HG03378 (cell line): ENCODE measurements at regions not wholly inside any gene's neighbourhood (a gene's known extent, or its start where the extent isn't known, plus 50 kb on each side); places are given as distances from the start of the nearest gene placed in this dataset.
"Not testable (repeated sequence)": the region's sequence is repeated elsewhere in the genome, so short reads cannot be mapped to it uniquely, and the experiment has no call there.

Experiments used
- ATAC-seq: cut with Tn5 transposase; IDR thresholded peaks from one replicate; pipeline ENCODE4 v1.9.1; 2021; ENCODE audit warnings: mild to moderate bottlenecking, moderate library complexity; ENCODE audit not compliant: unreplicated experiment

- ATAC-seq, result no peak
Observed at GRCh38 chr10:63773962-63774361, 252.8 kb downstream of the REEP3 start.

- no peak for ATAC-seq
Observed at GRCh38 chr10:63780101-63780500, 258.9 kb downstream of the REEP3 start.

GRCh38 chr10:63781226-63781625 is 260.0 kb downstream of the REEP3 start:
- no peak for ATAC-seq

GRCh38 chr10:63783882-63784281 is 262.7 kb downstream of the REEP3 start:
- no peak for ATAC-seq

DNA sequence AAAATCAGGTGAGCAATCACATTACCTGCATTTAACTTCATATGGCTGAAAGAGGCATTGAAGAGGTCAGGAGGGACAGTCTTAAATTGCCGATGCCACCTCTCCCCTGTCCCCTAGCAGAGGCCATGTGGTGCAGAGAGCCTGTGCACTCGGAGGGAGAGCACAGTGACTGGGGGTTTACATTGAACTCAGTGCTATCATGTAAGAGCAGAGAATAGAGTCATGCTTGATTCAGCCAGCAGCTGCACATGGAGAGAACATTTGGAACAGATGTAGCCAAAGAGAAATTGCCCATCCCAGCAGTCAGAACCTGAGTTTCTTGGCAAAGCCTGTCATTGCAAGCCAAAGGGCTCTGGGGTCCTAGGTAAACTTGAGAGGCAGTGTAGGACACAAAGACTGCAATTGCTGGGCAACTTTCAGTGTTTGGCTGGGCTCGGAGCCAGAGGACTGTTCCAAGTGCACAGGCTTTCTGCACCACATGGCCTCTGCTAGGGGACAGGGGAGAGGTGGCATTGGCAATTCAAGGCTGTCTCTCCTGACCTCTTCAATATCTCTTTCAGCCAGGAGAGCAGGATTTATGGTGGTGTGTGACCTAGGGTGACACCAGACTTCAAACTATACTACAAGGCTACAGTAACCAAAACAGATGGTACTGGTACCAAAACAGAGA is 267.1 kb downstream of the REEP3 start:
- ATAC-seq, result no peak

DNA sequence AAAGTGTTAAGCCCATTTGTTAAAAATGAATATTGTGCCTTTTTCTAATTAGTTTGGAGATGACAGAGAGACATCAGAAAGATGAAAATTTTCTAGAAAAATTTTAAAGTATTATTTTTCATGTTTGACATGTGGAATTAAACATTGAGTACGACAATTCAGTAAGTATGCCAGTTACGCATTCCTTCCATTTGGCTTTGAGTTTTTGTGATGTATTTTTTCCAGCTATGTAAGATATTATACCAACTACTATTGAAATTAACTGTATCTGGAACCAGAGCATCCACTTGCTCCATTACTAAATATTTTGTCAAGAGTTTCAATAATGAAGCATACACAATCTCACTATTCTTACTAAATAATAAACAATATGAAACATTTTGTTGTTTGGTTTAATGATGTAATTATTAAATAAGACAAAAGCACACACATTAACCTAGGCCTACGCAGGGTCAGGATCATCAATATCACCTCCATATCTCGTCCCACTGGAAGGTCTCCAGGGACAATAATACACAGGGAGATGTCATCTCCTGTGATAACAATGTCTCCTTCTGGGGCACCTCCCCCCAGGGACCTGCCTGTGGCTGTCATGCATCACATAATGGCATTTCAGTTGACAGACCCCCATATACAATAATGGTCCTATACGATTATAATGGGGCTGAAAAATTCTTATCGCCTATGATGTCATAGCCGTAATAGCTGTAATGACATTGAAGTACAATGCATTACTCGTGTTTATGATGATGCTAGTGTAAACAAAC is 274.1 kb downstream of the REEP3 start:
- ATAC-seq, result no peak

DNA sequence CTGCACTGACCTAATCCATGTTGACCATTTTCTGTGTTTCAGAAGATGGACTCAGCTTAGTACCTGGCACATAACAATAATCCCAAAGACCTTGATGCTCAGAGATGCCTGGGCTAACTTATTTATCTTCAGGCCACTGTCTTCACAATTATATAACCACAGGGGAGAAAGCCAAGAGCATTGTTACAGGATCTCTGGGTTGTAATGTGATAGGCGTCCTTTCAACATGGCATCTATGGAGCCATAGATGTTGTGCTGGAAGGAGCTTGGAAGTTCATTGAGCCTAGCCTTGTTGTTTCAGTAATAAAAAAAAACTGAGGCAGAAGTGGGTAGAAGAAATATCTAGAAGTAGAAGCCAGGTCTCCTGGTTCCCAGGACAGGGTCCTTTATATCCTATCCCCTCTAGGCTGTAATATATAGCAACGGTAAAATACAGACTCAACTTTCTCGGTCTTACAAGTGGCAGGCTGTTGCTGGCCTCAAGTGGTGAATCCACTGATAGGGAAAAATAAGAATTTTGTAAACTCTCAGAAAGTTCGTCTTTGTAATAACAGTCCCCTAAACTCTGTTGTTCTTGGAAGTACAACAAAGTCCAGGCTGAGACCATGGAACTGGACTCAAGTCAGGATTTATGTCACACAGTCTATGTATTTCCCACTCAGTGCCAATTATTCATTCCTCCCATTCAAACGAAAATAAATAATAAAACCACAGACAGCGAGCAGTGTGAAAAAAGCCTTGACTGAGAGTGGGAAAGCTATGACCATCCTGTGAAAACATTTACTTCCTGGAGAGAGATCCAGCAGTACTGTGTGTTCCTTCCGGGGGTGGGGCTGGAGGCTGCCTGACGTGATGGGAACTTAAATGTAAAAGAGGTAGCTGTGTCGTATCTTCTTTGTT is 277.6 kb downstream of the REEP3 start:
- no peak for ATAC-seq

DNA sequence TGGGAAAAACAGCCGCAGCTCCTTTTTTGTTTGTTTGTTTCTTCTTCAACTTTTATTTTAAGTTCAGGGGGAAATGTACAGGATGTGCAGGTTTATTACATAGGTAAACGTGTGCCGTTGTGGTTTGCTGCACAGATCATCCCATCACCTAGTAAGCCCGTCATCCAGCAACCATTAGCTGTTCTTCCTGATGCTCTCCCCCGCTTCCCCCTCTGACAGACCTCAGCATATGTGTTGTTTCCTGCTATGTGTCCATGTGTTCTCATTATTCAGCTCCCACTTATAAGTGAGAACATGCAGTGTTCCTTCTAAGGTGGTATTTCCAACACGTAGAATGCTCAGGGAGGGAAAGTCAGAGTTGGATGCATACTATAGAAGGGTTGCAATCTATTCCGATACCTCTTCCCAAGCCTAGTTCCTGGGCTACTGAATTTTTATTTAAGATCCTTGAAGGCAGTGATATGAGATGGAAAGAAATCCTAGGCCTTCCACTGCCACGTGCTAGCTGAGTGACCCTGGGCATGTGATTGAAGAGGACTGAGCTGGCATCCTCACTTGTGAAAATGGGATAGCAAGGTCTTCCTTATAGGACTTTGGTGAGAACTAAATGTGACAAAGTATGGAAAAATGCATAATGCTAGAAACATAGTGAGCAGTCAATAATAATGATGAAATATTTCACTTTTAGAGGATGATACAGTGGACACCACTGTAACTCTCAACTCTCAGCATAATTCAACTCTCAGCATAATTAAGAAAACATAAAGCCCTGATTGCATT is 278.5 kb downstream of the REEP3 start:
- no peak for ATAC-seq

GRCh38 chr10:63801166-63801565 is 280.0 kb downstream of the REEP3 start:
- no peak for ATAC-seq

- ATAC-seq, result no peak
Observed at GRCh38 chr10:63806330-63806729, 285.1 kb downstream of the REEP3 start.

DNA sequence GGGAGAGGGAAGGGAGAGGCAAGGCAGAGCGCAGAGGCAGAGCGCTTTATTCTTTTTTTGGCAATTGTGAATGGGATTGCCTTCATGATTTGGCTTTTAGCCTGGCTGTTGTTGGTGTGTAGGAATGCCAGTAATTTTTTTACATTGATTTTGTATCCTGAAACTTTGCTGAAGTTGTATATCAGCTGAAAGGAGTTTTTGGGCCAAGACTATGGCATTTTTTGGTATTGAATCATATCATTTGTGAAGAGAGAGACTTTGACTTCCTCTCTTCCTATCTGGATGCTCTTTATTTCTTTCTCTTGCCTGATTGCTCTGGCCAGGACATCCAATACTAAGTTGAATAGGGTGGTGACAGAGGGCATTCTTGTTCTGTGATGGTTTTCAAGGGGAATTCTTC is 291.3 kb downstream of the REEP3 start:
- no peak for ATAC-seq

DNA sequence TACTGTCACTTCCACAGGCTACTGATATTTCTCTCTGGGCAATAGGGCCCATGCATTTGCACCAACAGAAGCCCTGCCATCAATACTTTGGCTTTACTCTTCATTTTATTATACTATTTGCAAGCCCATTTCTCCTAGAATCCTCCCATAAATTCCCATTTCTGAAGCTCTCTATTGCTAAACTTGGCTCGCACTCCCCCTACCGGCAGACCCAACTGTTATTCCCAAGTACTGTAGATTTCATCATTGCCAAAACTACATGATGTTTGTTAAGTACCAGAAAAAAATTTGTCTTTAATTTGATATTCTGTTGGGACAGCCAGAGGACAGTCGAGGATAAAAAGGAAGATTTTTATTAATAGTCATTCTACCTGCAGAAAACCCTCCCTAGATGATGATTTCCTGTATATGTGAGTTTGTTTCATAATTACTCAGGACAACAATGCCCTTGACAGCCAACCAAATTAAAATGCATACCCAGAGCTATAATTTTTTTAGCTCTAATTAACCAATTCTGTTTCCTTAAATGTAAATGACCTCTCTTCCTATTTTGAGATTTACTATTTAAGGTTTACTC is 298.6 kb downstream of the REEP3 start:
- no peak for ATAC-seq

DNA sequence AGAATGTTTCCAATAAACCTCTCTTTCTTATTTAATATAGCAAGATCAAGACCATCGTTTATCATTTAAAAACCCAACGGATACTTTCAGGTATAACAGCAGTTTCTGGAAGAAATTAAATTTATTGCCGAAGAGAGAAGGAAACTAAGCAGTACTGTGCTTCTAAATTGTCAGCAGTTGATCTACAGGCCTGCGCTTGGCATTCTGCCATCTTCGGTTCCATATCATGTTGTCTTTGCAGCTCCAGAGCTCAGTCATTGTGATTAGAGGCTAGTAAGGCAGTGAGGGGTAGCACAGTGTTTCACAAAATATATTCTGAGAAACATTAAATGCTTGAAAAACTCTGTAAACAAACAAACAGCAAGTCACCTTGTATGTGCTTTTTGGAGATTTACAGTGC is 301.3 kb downstream of the REEP3 start:
- no peak for ATAC-seq

DNA sequence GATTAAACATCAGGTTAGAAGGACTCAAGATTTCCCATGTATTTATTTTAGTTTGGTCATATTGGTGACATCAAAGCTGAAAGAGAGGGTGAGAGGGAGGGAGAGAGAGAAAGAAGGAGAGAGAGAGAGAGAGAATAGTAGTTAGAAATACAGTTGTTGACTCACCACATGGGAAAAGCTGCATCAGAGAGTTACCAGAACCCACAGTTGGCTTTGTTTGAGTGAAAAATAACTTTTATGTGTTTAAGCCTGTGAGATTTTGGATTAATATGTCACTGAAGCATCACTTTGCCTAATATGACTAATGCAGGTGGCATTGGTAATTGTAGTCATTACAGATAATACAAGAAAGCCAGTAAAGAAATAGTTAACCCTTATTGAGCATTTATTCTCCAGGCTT is 303.9 kb downstream of the REEP3 start:
- no peak for ATAC-seq

DNA sequence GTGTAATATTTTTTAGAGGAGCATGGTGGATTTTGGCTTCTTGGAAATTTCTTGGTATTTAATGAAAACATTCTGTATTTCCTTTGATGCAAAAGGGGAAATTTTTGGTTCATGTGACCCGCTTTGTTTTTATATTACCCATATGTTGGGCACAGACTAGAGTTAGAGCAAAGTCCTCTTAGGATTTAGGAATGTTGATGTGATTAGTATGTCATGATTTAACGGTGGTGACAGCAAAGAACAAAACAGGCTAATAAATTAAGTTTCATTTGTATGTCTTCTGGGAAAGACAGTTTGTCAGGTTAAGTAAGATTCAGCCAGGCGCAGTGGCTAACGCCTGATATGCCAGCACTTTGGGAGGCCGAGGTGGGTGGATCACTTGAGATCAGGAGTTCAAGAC is 304.6 kb downstream of the REEP3 start:
- no peak for ATAC-seq

DNA sequence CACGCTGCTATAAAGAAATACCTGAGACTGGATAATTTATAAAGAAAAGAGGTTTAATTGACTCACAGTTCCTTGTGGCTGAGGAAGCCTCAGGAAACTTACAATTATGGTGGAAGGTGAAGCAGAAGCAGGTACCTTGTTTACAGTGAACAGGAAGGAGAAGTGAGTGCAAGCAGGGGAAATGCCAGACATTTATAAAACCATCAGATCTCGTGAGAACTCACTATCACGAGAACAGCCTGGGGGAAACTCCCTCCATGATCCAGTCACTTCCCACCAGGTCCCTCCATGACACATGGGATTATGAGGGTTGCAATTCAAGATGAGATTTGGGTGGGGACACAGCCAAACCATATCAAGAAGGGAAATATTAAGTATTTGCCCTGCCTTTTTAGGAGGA is 305.8 kb downstream of the REEP3 start:
- ATAC-seq, result not testable (repeated sequence)

DNA sequence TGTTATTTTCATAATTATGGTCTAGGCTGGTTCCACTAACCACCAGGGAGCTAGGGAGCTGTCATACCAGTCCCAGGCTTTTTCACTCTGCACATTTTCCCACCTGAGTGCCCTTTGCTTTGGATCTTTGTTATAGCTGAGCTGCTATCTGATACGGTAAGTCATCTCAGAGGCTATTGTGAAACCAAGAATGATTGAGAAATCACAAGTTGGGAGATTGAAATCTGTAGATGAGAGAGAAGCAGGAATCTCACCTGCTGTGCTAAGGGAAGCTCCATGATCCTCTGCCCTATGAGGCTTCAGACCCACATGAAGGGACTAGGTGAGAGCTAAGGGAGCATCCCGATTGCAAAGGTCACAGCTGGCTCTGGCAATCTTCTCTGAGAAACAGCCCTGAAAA is 307.8 kb downstream of the REEP3 start:
- ATAC-seq, result no peak

GRCh38 chr10:63829573-63830149 is 308.5 kb downstream of the REEP3 start:
- ATAC-seq, result no peak

DNA sequence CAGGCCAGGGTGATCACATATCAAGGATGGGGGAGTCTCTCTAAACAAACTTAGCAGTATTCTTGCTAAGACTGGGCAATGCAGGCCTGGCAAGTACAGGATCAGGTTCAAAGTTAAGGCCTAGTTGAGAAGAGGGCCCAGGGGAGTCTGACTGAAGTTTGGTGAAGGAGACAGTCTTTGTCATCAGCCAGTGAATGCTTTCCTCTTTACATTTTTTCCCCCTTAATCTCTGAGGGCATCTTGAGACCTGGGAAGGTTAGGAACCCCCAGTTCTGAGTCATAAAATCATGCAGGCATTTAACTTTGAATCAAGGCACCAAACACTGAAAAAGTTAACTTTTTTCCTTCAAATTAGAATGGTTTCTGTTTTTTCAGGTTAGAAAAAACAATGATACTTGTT is 311.5 kb downstream of the REEP3 start:
- no peak for ATAC-seq

DNA sequence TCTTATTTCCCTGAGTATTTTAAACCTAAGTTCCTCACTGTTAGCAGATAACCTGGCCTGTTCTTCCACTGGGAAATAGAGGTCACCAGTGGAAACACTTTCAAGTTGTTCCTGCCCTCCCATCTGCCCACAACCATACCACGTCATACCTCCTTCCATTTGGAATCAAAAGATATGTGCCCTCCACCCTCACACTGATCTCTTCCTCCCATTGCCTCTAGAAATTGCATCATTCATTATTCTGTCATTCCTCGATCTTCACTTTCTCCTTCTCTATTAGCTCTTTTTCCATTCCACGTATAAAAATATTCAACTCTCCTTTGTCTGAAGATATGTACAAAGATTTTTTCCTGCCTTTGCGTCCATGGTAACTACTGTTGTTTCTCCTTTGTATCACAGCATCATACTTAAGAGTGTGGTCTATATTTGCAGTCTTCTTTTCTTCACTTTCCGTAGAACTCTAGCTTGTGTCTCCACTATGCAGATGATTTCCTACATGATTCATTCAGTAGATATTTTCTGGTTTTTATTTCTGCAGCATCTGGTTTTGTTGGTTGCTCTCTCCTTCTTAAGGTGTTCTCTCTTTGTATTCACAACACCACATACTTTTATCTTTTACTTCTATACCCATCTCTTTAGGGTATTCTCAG is 312.3 kb downstream of the REEP3 start:
- no peak for ATAC-seq
